ENCODE measurements at regions not wholly inside any gene's neighbourhood (a gene's known extent, or its start where the extent isn't known, plus 50 kb on each side); places are given as distances from the start of the nearest gene placed in this dataset. TPM values are rescaled to one million over a fixed set of nuclear protein-coding genes. Genes with fewer than 3 reads are reported as not detected.

DNA sequence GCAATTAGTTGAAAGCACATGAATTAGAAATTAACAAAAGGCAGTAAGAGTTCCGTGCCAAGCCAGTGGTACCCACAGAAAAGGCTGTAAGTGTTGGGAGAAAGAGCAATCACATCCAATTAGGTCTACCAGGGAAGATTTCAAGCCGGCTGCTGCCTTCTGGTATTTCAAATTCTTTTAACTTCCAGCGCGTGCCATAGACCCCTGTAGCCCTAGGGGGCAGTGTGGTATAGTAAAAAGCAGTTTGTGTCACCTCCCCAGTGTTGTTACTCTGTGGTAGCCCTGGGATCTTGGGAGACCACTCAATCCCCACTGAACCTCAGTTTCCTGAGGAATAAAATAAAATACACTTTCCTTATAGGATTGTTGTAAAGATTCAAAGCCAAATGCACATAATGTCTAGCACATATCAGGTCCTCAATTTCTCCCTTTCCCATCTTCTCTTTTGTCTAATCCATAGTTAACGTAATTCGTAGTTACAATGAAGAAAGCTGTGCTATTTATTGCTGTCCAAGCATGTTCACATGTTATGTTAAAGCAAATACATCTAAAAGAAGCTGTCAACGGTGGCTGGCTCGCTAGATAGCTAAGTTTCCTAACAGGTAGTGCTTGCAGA, 230.2 kb downstream of the TDRD3 start:
- Mint-ChIP-seq H3K9me3 (no peaks in the 10 kb centered on the region), H3K4me3 (no peak overlapping the region), H3K36me3 (no peaks in the 10 kb centered on the region), H3K27ac (no peak overlapping the region), H3K4me1 (peaks cover 21% of the 10 kb centered on the region), H3K27me3 (ENCODE audit: low read depth) (peaks cover 28% of the 10 kb centered on the region)
- TF ChIP-seq, protein P1, sequence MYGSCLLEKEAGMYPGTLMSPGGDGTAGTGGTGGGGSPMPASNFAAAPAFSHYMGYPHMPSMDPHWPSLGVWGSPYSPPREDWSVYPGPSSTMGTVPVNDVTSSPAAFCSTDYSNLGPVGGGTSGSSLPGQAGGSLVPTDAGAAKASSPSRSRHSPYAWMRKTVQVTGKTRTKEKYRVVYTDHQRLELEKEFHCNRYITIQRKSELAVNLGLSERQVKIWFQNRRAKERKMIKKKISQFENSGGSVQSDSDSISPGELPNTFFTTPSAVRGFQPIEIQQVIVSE (CRISPR knock-in tag; IDR thresholded peaks at IDR 0.05; ENCODE audit: borderline replicate concordance) = no peak
- TF ChIP-seq, protein P2, sequence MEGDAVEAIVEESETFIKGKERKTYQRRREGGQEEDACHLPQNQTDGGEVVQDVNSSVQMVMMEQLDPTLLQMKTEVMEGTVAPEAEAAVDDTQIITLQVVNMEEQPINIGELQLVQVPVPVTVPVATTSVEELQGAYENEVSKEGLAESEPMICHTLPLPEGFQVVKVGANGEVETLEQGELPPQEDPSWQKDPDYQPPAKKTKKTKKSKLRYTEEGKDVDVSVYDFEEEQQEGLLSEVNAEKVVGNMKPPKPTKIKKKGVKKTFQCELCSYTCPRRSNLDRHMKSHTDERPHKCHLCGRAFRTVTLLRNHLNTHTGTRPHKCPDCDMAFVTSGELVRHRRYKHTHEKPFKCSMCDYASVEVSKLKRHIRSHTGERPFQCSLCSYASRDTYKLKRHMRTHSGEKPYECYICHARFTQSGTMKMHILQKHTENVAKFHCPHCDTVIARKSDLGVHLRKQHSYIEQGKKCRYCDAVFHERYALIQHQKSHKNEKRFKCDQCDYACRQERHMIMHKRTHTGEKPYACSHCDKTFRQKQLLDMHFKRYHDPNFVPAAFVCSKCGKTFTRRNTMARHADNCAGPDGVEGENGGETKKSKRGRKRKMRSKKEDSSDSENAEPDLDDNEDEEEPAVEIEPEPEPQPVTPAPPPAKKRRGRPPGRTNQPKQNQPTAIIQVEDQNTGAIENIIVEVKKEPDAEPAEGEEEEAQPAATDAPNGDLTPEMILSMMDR (IDR thresholded peaks at IDR 0.05) = peak; percentile 81
- CTCF ChIA-PET = interaction anchor here (0.9 to 3.8 kb wide), 5 partner anchors 9 to 788 kb away, joined by 3 to 17 read pairs (median 3); partner anchors contain the start of gene PCDH20
- POLR2A ChIA-PET = no interaction called here
- ATAC-seq = peak; percentile 94
- peak; percentile 75 for DNase-seq (ENCODE audit: low spot score)

Small RNA genes lying in the stretch of these regions (microRNA-seq; reads per million reads assigned to microRNA genes)
- not detected for gene MIR3169 (ENCODE audit: borderline number of aligned reads)

All from WTC11 (cell line).